ENCODE measurements at regions not wholly inside any gene's neighbourhood (a gene's known extent, or its start where the extent isn't known, plus 50 kb on each side); places are given as distances from the start of the nearest gene placed in this dataset.

GRCh38 chr1:69278923-69279322 is 288.8 kb upstream of the LRRC7 start:
- WGBS, 2 donors: 92% methylated on average over 2 of the region's 2 CpGs
- no peak for TF ChIP-seq CTCF (IDR thresholded peaks at IDR 0.05)
- TF ChIP-seq POLR2A (IDR thresholded peaks at IDR 0.05): no peak
- intact Hi-C loops (cut with DNase I; ENCODE audit: low total_unique reads): no loop called here

GRCh38 chr1:69283516-69283915 is 284.2 kb upstream of the LRRC7 start:
- Histone ChIP-seq H3K4me1 (no peaks in the 10 kb centered on the region), H3K27me3 (no peaks in the 10 kb centered on the region), H3K36me3 (ENCODE audit: low read depth, missing control alignments) (no peaks in the 10 kb centered on the region), H3K9me3 (no peaks in the 10 kb centered on the region), H3K27ac (no peak overlapping the region), H3K4me3 (no peak overlapping the region)
- TF ChIP-seq CTCF (IDR thresholded peaks at IDR 0.05): no peak
- TF ChIP-seq POLR2A (IDR thresholded peaks at IDR 0.05): no peak
- 54 to 63% methylated on average over 1 of the region's 1 CpG for WGBS, 2 donors
- no peak for DNase-seq
- intact Hi-C loops (cut with DNase I; ENCODE audit: low total_unique reads): no loop called here

More at GRCh38 chr1:69278923-69279322, 288.8 kb upstream of the LRRC7 start:
- H3K27me3 ChIP-seq: no peaks in the 10 kb centered on the region
- H3K27ac ChIP-seq: no peak overlapping the region
- H3K4me3 ChIP-seq: no peak overlapping the region
- no peak for DNase-seq
- no peaks in the 10 kb centered on the region for H3K36me3 ChIP-seq (ENCODE audit: low read depth, missing control alignments)
- H3K9me3 ChIP-seq: no peaks in the 10 kb centered on the region
- H3K4me1 ChIP-seq: no peaks in the 10 kb centered on the region

- no peak for TF ChIP-seq CTCF (IDR thresholded peaks at IDR 0.05)
- TF ChIP-seq POLR2A (IDR thresholded peaks at IDR 0.05): no peak
Measured at GRCh38 chr1:69284508-69284907, 283.2 kb upstream of the LRRC7 start.

GRCh38 chr1:69288416-69288815 is 279.3 kb upstream of the LRRC7 start:
- no peaks in the 10 kb centered on the region for H3K9me3 ChIP-seq
- H3K27me3 ChIP-seq: no peaks in the 10 kb centered on the region
- H3K27ac ChIP-seq: no peak overlapping the region
- H3K36me3 ChIP-seq (ENCODE audit: low read depth, missing control alignments): no peaks in the 10 kb centered on the region
- 84 to 90% methylated on average over 5 of the region's 5 CpGs for WGBS, 2 donors
- H3K4me3 ChIP-seq: no peak overlapping the region
- TF ChIP-seq CTCF (IDR thresholded peaks at IDR 0.05): no peak
- no peak for TF ChIP-seq POLR2A (IDR thresholded peaks at IDR 0.05)
- DNase-seq: no peak
- intact Hi-C loops (cut with DNase I; ENCODE audit: low total_unique reads): no loop called here
- H3K4me1 ChIP-seq: no peaks in the 10 kb centered on the region

More at GRCh38 chr1:69284508-69284907, 283.2 kb upstream of the LRRC7 start:
- no peak overlapping the region for H3K4me3 ChIP-seq
- intact Hi-C loops (cut with DNase I; ENCODE audit: low total_unique reads): no loop called here
- no peaks in the 10 kb centered on the region for H3K36me3 ChIP-seq (ENCODE audit: low read depth, missing control alignments)
- 86 to 95% methylated on average over 1 of the region's 1 CpG for WGBS, 2 donors
- no peak overlapping the region for H3K27ac ChIP-seq
- no peaks in the 10 kb centered on the region for H3K27me3 ChIP-seq
- no peak for DNase-seq
- H3K4me1 ChIP-seq: no peaks in the 10 kb centered on the region
- no peaks in the 10 kb centered on the region for H3K9me3 ChIP-seq

GRCh38 chr1:69290291-69290690 is 277.4 kb upstream of the LRRC7 start:
- intact Hi-C loops (cut with DNase I; ENCODE audit: low total_unique reads): no loop called here
- DNase-seq: no peak
- no peaks in the 10 kb centered on the region for H3K36me3 ChIP-seq (ENCODE audit: low read depth, missing control alignments)

More at GRCh38 chr1:69290291-69290690, 277.4 kb upstream of the LRRC7 start:
- H3K27me3 ChIP-seq: no peaks in the 10 kb centered on the region
- WGBS, 2 donors: 47 to 48% methylated on average over 1 of the region's 1 CpG
- H3K4me3 ChIP-seq: no peak overlapping the region
- TF ChIP-seq POLR2A (IDR thresholded peaks at IDR 0.05): no peak
- no peak for TF ChIP-seq CTCF (IDR thresholded peaks at IDR 0.05)
- H3K4me1 ChIP-seq: no peaks in the 10 kb centered on the region
- H3K9me3 ChIP-seq: no peaks in the 10 kb centered on the region
- no peak overlapping the region for H3K27ac ChIP-seq
